Mesenchymal stem cell (in vitro differentiated cells and primary cell): ENCODE measurements at regions not wholly inside any gene's neighbourhood (a gene's known extent, or its start where the extent isn't known, plus 50 kb on each side); places are given as distances from the start of the nearest gene placed in this dataset.

Experiments
- DNase-seq: peaks from one replicate; pipeline ENCODE4 v3.0.0-alpha.2; 2013
- H2AFZ ChIP-seq: one replicate; pipeline ENCODE4 v1.6.1; 2013; ENCODE audit warnings: low read depth, mild to moderate bottlenecking, control low read depth, inconsistent platforms, low read length, moderate library complexity
- H2AK5ac ChIP-seq: 2 replicates; pipeline ENCODE4 v1.6.1; 2013; ENCODE audit warnings: low read length, moderate library complexity, mild to moderate bottlenecking, inconsistent platforms; ENCODE audit not compliant: severe bottlenecking
- H2BK120ac ChIP-seq: one replicate; pipeline ENCODE4 v1.6.1; 2013; ENCODE audit warnings: low read depth, mild to moderate bottlenecking, inconsistent platforms, low read length, moderate library complexity
- H2BK12ac ChIP-seq, 2 experiments: one replicate each; pipeline ENCODE4 v1.6.1; 2013; ENCODE audit warnings: inconsistent platforms in 2 of 2, low read length in 2 of 2, mild to moderate bottlenecking in 2 of 2, moderate library complexity in 2 of 2, control low read depth in 1 of 2
- H2BK15ac ChIP-seq: one replicate; pipeline ENCODE4 v1.6.1; 2013; ENCODE audit warnings: mild to moderate bottlenecking, low read depth, inconsistent platforms; ENCODE audit not compliant: poor library complexity, severe bottlenecking
- H2BK5ac ChIP-seq: 2 replicates; pipeline ENCODE4 v1.6.1; 2013; ENCODE audit warnings: low read depth, mild to moderate bottlenecking, low read length, control low read depth, inconsistent platforms; ENCODE audit not compliant: poor library complexity, severe bottlenecking
- H3K14ac ChIP-seq, 2 experiments: one replicate each; pipeline ENCODE4 v1.6.1; 2013; ENCODE audit warnings: inconsistent platforms in 2 of 2, low read length in 2 of 2, control low read depth in 1 of 2, mild to moderate bottlenecking in 1 of 2, moderate library complexity in 1 of 2
- H3K18ac ChIP-seq, 2 experiments: one replicate each; pipeline ENCODE4 v1.6.1; 2013; ENCODE audit warnings: inconsistent platforms in 2 of 2, low read length in 2 of 2, control low read depth in 1 of 2, low read depth in 1 of 2, mild to moderate bottlenecking in 1 of 2
- H3K23ac ChIP-seq, 2 experiments: one replicate each; pipeline ENCODE4 v1.6.1; 2013; ENCODE audit warnings: inconsistent platforms in 2 of 2, low read length in 2 of 2, mild to moderate bottlenecking in 2 of 2, moderate library complexity in 2 of 2, control low read depth in 1 of 2
- H3K27ac ChIP-seq: 2 replicates; pipeline ENCODE4 v1.5.1; 2013; ENCODE audit warnings: mild to moderate bottlenecking, moderate library complexity, low read length, control low read depth, inconsistent platforms; ENCODE audit not compliant: poor library complexity, severe bottlenecking
- H3K27me3 ChIP-seq, 2 experiments: 2 replicates each; pipeline versions ENCODE4 v1.6.1 to v1.7.0; 2013; ENCODE audit warnings: low read length in 2 of 2, mild to moderate bottlenecking in 2 of 2, moderate library complexity in 2 of 2, control low read depth in 1 of 2, inconsistent platforms in 1 of 2; ENCODE audit not compliant: control insufficient read depth in 1 of 2, insufficient read depth in 1 of 2
- H3K36me3 ChIP-seq, 2 experiments: 2 replicates each; pipeline versions ENCODE4 v1.6.1 to v1.7.0; 2013; ENCODE audit warnings: low read length in 2 of 2, control low read depth in 1 of 2, inconsistent platforms in 1 of 2, low read depth in 1 of 2, mild to moderate bottlenecking in 1 of 2; ENCODE audit not compliant: insufficient read depth in 2 of 2, control insufficient read depth in 1 of 2
- H3K4ac ChIP-seq, 2 experiments: one replicate each; pipeline ENCODE4 v1.6.1; 2013; ENCODE audit warnings: inconsistent platforms in 2 of 2, low read length in 2 of 2, mild to moderate bottlenecking in 2 of 2, moderate library complexity in 2 of 2, control low read depth in 1 of 2, low read depth in 1 of 2
- H3K4me1 ChIP-seq: 2 replicates; pipeline ENCODE4 v1.6.1; 2013; ENCODE audit warnings: low read depth, low read length, control low read depth; ENCODE audit not compliant: control insufficient read depth, insufficient read depth
- H3K4me2 ChIP-seq: 2 replicates; pipeline ENCODE4 v1.6.1; 2013; ENCODE audit warnings: low read length, mild to moderate bottlenecking, inconsistent platforms; ENCODE audit not compliant: poor library complexity, severe bottlenecking
- H3K4me3 ChIP-seq, 2 experiments: 2 replicates each; pipeline versions ENCODE4 v1.5.1 to v1.7.0; 2013; ENCODE audit warnings: low read length in 2 of 2, mild to moderate bottlenecking in 2 of 2, control low read depth in 1 of 2, low read depth in 1 of 2; ENCODE audit not compliant: insufficient read depth in 1 of 2
- H3K79me1 ChIP-seq: replicated peaks from 2 replicates; pipeline ENCODE4 v1.6.1; 2013; ENCODE audit warnings: mild to moderate bottlenecking, control low read depth, low read length, inconsistent platforms; ENCODE audit not compliant: poor library complexity, severe bottlenecking
- H3K9ac ChIP-seq: 2 replicates; pipeline ENCODE4 v1.7.0; 2013; ENCODE audit warnings: mild to moderate bottlenecking, low read length, moderate library complexity
- H3K9me3 ChIP-seq: 2 replicates; pipeline ENCODE4 v1.7.0; 2013; ENCODE audit warnings: mild to moderate bottlenecking, low read length; ENCODE audit not compliant: control insufficient read depth
- H4K8ac ChIP-seq: one replicate; pipeline ENCODE4 v1.6.1; 2013; ENCODE audit warnings: inconsistent platforms, mild to moderate bottlenecking, low read length, moderate library complexity
- H4K91ac ChIP-seq: one replicate; pipeline ENCODE4 v1.6.1; 2013; ENCODE audit warnings: mild to moderate bottlenecking, low read length, inconsistent platforms
- WGBS: methylation state at CpG from one replicate; pipeline ENCODE4 v1.1.7; 2013; ENCODE audit warnings: mixed read lengths; 5-methylcytosine and 5-hydroxymethylcytosine counted together

DNA sequence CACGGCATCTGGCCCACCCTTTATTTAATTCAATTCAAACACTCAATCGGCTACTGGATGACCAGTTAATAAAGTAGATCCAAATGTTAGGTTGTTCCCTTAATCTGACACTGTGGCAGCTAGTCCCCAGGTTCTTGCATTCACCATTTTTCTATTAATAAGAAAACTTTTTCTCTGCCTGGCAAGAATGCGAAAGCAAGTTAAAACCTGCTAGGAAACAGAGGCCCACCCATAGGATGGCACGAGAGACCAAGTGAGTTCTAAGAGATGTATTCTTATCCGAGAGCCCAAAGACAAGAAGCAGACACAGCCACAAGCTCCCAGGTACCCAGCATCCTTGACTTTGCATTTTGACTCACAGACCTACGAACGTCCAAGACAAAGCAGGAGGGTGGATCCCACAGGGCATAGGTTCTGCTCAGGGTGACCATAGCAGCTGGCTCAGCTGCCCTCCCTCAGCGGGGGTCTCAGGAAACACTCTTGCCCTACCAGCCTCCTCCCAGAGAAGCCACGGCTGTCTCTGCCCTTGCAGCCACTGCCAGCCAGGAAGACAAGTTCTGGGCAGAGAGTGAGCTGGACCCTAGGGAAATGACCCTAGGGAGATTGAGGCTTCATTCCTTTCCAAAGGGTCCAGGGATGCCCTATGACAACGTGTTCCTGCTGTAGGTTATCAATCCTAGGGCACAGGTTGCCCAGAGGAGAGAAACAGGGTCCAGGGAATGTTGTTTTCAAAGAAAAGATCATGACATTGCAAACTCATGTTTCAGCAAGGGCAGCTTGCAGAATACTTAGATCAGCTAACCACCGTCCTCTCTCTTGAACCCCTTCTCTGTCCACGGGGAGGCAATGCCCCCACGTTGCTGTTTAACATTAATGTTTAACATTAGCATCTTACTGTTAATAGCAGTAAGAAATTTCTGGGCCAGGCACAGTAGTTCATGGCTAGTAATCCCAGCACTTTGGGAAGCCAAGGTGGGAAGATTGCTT, 147.2 kb upstream of the ZNF507 start:
- no peak overlapping the region for H4K91ac ChIP-seq
- H3K36me3 ChIP-seq: no peaks in the 10 kb centered on the region
- H4K8ac ChIP-seq: no peak overlapping the region
- H2BK5ac ChIP-seq: no peak overlapping the region
- no peak overlapping the region for H2AK5ac ChIP-seq
- H3K9ac ChIP-seq: no peak overlapping the region
- no peak overlapping the region for H3K4me3 ChIP-seq
- no peak overlapping the region for H3K18ac ChIP-seq
- H3K23ac ChIP-seq: no peak overlapping the region
- no peak overlapping the region for H3K4me2 ChIP-seq
- no peak overlapping the region for H2BK15ac ChIP-seq
- no peak overlapping the region for H2AFZ ChIP-seq
- no peaks in the 10 kb centered on the region for H3K79me1 ChIP-seq
- no peak overlapping the region for H3K27ac ChIP-seq
- H2BK120ac ChIP-seq: no peak overlapping the region
- H3K4me1 ChIP-seq: no peaks in the 10 kb centered on the region
- H3K9me3 ChIP-seq: peaks cover under 1% of the 10 kb centered on the region
- peaks cover 0 to 6% of the 10 kb centered on the region in 2 experiments for H3K27me3 ChIP-seq
- H3K14ac ChIP-seq: no peak overlapping the region
- no peak overlapping the region for H2BK12ac ChIP-seq
- WGBS: 80% methylated on average over 10 of the region's 13 CpGs
- no peak for DNase-seq
- no peak overlapping the region for H3K4ac ChIP-seq

DNA sequence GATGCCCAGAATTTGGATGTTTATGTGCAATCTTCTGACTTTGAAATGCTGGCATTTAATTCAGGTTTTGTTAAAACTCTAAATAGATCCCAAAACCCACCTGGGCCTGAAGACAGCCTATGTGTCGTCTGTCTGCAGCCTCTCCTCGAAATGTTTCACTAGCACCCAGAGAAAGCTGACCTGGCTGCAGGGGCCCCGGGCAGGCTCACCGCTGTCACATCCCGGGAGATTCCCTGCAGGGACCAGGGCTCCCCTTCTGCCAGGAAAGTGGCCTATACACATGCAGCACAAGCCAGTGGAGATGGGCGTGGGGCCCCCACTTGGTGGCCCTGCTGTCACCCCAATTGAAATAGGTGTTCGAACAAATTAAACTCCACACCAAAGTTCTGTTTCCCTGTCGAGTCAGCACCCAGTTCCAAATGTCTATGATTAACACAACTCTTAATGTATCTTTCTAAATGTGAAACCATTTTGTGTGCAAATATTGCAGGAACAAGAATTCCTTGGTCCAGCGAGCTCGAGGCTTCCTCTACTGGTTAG, 145.8 kb upstream of the ZNF507 start:
- no peak overlapping the region for H3K27ac ChIP-seq
- H3K4me2 ChIP-seq: no peak overlapping the region
- no peak overlapping the region for H2AFZ ChIP-seq
- WGBS: 70% methylated on average over 8 of the region's 10 CpGs
- H3K4me1 ChIP-seq: no peaks in the 10 kb centered on the region
- no peak overlapping the region for H4K8ac ChIP-seq
- H3K27me3 ChIP-seq: peaks cover 0 to 6% of the 10 kb centered on the region in 2 experiments
- H3K9me3 ChIP-seq: no peaks in the 10 kb centered on the region
- H3K4me3 ChIP-seq: no peak overlapping the region
- H2BK12ac ChIP-seq: no peak overlapping the region
- H3K14ac ChIP-seq: no peak overlapping the region
- H2BK5ac ChIP-seq: no peak overlapping the region
- H3K18ac ChIP-seq: no peak overlapping the region
- H2BK15ac ChIP-seq: no peak overlapping the region
- no peak overlapping the region for H4K91ac ChIP-seq
- H3K36me3 ChIP-seq: no peaks in the 10 kb centered on the region
- no peak overlapping the region for H3K4ac ChIP-seq
- H3K23ac ChIP-seq: no peak overlapping the region
- H3K79me1 ChIP-seq: no peaks in the 10 kb centered on the region
- no peak overlapping the region for H2AK5ac ChIP-seq
- no peak overlapping the region for H2BK120ac ChIP-seq
- DNase-seq: no peak
- no peak overlapping the region for H3K9ac ChIP-seq

DNA sequence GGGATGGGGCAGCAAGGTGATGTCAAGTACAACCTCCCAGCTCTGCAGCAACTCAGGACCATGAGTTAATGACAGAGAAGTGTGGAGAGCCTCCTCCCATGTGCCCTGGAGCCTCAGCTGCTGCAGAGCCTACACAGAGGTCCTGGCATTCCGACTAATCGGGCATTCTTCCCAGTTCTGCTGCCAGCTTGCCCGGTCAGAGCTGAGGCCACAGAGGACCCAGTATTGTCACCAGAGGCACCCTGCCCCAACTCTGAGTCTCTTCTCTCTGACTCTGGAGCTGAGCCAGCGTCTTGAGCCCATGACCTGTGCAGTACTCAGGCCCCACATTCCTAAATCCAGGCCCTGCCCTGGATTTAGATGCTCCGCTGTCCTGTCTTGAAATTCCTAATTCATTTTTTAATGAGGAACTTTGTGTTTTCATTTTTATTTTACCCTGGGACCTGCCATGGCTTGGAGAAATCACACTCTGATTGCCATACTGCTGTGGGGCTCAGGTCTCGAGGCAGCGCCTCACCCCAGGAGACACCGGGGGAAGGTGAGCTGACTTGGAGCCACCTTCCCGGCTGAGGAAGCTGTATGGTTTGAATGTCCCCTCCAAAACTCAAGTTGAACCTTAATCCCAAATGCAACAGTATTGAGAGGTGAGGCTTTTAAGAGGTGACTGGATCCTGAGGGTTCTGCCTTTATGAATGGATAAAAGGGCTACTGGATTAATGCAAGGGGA, 144.9 kb upstream of the ZNF507 start:
- no peak overlapping the region for H2BK5ac ChIP-seq
- H3K4me2 ChIP-seq: no peak overlapping the region
- H3K4me3 ChIP-seq: no peak overlapping the region
- H2BK15ac ChIP-seq: no peak overlapping the region
- H3K23ac ChIP-seq: no peak overlapping the region
- H2AK5ac ChIP-seq: no peak overlapping the region
- no peak for DNase-seq
- no peaks in the 10 kb centered on the region for H3K9me3 ChIP-seq
- no peak overlapping the region for H3K9ac ChIP-seq
- H3K36me3 ChIP-seq: no peaks in the 10 kb centered on the region
- H3K4me1 ChIP-seq: no peaks in the 10 kb centered on the region
- H3K27me3 ChIP-seq: peaks cover 0 to 6% of the 10 kb centered on the region in 2 experiments
- H3K27ac ChIP-seq: no peak overlapping the region
- no peak overlapping the region for H4K8ac ChIP-seq
- no peak overlapping the region for H3K18ac ChIP-seq
- H3K4ac ChIP-seq: no peak overlapping the region
- H3K79me1 ChIP-seq: no peaks in the 10 kb centered on the region
- 78% methylated on average over 7 of the region's 9 CpGs for WGBS
- H3K14ac ChIP-seq: no peak overlapping the region
- no peak overlapping the region for H4K91ac ChIP-seq
- H2BK120ac ChIP-seq: no peak overlapping the region
- no peak overlapping the region for H2BK12ac ChIP-seq
- no peak overlapping the region for H2AFZ ChIP-seq

- WGBS: 56% methylated on average over 2 of the region's 2 CpGs
These were observed 144.2 kb upstream of the ZNF507 start for GRCh38 chr19:32201211-32201610.

More at GRCh38 chr19:32201211-32201610, 144.2 kb upstream of the ZNF507 start:
- Histone ChIP-seq H3K36me3 (no peaks in the 10 kb centered on the region), H2BK15ac (no peak overlapping the region), H2BK5ac (no peak overlapping the region), H2AFZ (no peak overlapping the region), H3K27me3 (peaks cover 0 to 6% of the 10 kb centered on the region in 2 experiments), H3K27ac (no peak overlapping the region), H3K4ac (no peak overlapping the region), H3K23ac (no peak overlapping the region), H2AK5ac (no peak overlapping the region), H2BK120ac (no peak overlapping the region), H3K9ac (no peak overlapping the region), H3K4me1 (no peaks in the 10 kb centered on the region), H3K9me3 (no peaks in the 10 kb centered on the region), H3K4me3 (no peak overlapping the region), H3K79me1 (no peaks in the 10 kb centered on the region), H2BK12ac (no peak overlapping the region), H4K8ac (no peak overlapping the region), H3K4me2 (no peak overlapping the region), H3K18ac (no peak overlapping the region), H4K91ac (no peak overlapping the region), H3K14ac (no peak overlapping the region)
- no peak for DNase-seq
